ENCODE measurements at regions not wholly inside any gene's neighbourhood (a gene's known extent, or its start where the extent isn't known, plus 50 kb on each side); places are given as distances from the start of the nearest gene placed in this dataset.
"Not testable (repeated sequence)": the region's sequence is repeated elsewhere in the genome, so short reads cannot be mapped to it uniquely, and the experiment has no call there.

DNA sequence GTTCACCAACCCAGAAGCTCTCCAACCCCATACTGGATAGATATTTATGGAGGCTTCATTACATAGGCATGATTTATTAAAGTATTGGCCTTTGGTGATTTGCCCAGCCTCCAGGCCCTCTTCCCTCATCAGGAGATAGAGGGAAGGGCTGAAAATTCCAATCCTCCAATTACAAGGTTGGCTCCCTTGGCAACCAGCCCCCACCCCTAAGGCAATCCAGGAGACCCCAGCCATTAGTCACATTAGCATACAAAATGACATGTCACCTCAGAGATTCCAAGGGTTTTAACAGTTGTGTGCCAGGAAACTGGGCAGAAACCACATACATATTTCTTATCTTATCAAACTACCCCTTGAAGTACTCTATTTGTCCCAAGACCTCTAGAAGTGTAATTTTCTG lies 210.0 kb downstream of the HINT1 start:
- no peaks in the 10 kb centered on the region for H3K27me3 ChIP-seq (ENCODE audit: control insufficient read depth, insufficient read depth, low read length)
- H3K27ac ChIP-seq (ENCODE audit: low read length), result no peak overlapping the region
- H3K4me1 ChIP-seq (ENCODE audit: control insufficient read depth, insufficient read depth, low read length), result 0 out of 2 replicates have a peak, but pooled peaks cover 2% of the 10 kb centered on the region
- no peaks in the 10 kb centered on the region for H3K36me3 ChIP-seq (ENCODE audit: control insufficient read depth, insufficient read depth, low read length)
- DNase-seq (ENCODE audit: low read depth, low spot score), result no peak
- no peak overlapping the region for H3K4me3 ChIP-seq (ENCODE audit: low read length)
- H3K9me3 ChIP-seq (ENCODE audit: control insufficient read depth, insufficient read depth, low read length), result no peaks in the 10 kb centered on the region

DNA sequence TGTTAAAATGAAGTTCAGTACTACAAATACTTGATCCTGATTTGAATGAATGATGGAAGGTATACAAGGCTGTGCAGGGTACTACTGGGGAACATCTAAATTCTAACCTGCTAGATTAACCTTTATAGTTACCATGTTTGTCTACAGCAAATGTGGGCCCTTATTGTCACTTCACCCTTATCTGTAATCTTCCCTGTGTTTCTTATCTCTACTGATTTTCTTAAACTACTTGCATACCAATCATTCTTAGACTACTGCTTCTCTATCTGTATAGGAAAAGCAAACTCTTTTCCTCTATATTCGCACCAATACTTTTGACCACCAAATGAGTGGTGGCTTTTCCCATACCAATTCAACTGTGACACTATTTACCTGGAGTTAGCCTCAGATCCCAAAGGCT lies 210.7 kb downstream of the HINT1 start:
- 0 out of 2 replicates have a peak, but pooled peaks cover 2% of the 10 kb centered on the region for H3K4me1 ChIP-seq (ENCODE audit: control insufficient read depth, insufficient read depth, low read length)
- H3K36me3 ChIP-seq (ENCODE audit: control insufficient read depth, insufficient read depth, low read length), result no peaks in the 10 kb centered on the region
- no CpG with 5 or more reads among the region's 1 CpG for WGBS (ENCODE audit: insufficient coverage, insufficient read length)
- no peak overlapping the region for H3K27ac ChIP-seq (ENCODE audit: low read length)
- H3K4me3 ChIP-seq (ENCODE audit: low read length), result no peak overlapping the region
- H3K27me3 ChIP-seq (ENCODE audit: control insufficient read depth, insufficient read depth, low read length), result no peaks in the 10 kb centered on the region
- DNase-seq (ENCODE audit: low read depth, low spot score), result no peak
- no peaks in the 10 kb centered on the region for H3K9me3 ChIP-seq (ENCODE audit: control insufficient read depth, insufficient read depth, low read length)

DNA sequence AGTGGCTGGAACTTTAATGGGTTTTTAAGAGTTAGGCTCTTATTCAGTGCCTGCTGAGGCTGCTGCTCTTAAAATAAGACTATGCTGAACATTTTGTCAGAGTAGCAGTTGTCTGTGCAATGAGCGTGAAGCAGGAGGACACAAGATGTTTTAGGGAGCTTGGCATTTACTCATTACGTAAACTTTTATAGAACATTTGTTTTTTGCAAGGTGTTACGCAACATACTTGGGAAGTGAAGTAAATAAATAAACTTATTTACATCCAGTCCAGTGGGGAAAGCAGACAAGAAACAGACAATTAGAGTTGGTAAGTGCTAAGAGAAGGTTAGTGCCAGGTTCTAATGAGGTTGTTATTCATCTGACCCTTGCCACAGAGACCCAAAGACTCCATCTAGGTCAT lies 226.0 kb downstream of the HINT1 start:
- no peak overlapping the region for H3K4me3 ChIP-seq (ENCODE audit: low read length)
- H3K4me1 ChIP-seq (ENCODE audit: control insufficient read depth, insufficient read depth, low read length), result 0 out of 2 replicates have a peak, but pooled peaks cover 1% of the 10 kb centered on the region
- H3K9me3 ChIP-seq (ENCODE audit: control insufficient read depth, insufficient read depth, low read length), result no peaks in the 10 kb centered on the region
- DNase-seq (ENCODE audit: low read depth, low spot score), result no peak
- no CpG with 5 or more reads among the region's 3 CpGs for WGBS (ENCODE audit: insufficient coverage, insufficient read length)
- no peaks in the 10 kb centered on the region for H3K27me3 ChIP-seq (ENCODE audit: control insufficient read depth, insufficient read depth, low read length)
- no peaks in the 10 kb centered on the region for H3K36me3 ChIP-seq (ENCODE audit: control insufficient read depth, insufficient read depth, low read length)
- no peak overlapping the region for H3K27ac ChIP-seq (ENCODE audit: low read length)

DNA sequence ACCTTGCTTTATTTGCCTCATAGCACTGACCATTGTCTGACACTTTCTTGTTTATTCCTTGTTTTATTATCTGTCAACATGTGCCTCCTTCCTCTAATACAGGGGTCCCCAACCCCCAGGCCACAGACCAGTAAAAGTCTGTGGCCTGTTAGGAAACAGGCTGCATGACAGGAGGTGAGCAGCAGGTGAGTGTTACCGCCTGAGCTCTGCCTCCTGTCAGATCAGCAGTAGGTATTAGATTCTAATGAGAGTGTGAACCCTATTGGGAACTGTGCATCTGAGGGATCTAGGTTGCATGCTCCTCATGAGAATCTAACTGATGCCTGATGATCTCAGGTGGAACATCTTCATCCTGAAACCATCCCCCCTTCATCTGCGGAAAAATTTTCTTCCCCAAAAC lies 228.0 kb downstream of the HINT1 start:
- WGBS (ENCODE audit: insufficient coverage, insufficient read length), result no CpG with 5 or more reads among the region's 2 CpGs

DNA sequence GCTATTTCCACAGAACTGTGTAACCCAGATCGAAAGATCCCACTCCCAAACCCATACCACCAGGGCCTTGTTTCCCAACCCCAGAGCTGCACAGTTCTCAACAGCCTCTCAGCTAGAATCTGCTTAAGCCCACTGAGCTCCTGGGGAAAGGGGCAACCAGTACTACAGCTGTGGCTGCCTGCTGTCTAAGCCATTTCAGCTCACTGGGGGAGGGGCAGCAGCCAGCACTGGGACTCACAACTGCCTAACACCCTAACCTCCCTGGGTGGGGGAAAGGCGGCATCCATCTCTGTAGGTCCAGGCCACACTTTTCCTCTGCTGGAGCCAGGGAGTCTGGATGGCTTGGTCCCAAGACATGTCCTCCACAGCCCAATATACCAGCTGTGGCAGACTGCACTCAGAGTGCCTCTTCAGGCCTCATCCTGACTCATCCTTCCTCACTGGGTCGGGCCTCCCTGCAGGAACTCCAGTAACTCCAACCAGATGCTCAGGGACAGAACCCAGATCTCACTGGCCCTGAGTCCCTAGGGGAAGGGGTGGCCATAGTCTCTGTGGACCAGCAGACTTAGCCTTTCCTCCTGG lies 241.4 kb downstream of the HINT1 start:
- WGBS (ENCODE audit: insufficient coverage, insufficient read length), result no CpG with 5 or more reads among the region's 3 CpGs

More for the DNA sequence above, 228.0 kb downstream of the HINT1 start:
- no peaks in the 10 kb centered on the region for H3K36me3 ChIP-seq (ENCODE audit: control insufficient read depth, insufficient read depth, low read length)
- 0 out of 2 replicates have a peak, but pooled peaks cover 1% of the 10 kb centered on the region for H3K4me1 ChIP-seq (ENCODE audit: control insufficient read depth, insufficient read depth, low read length)
- H3K27ac ChIP-seq (ENCODE audit: low read length), result no peak overlapping the region
- no peak for DNase-seq (ENCODE audit: low read depth, low spot score)
- H3K4me3 ChIP-seq (ENCODE audit: low read length), result no peak overlapping the region
- no peaks in the 10 kb centered on the region for H3K27me3 ChIP-seq (ENCODE audit: control insufficient read depth, insufficient read depth, low read length)
- no peaks in the 10 kb centered on the region for H3K9me3 ChIP-seq (ENCODE audit: control insufficient read depth, insufficient read depth, low read length)

DNA sequence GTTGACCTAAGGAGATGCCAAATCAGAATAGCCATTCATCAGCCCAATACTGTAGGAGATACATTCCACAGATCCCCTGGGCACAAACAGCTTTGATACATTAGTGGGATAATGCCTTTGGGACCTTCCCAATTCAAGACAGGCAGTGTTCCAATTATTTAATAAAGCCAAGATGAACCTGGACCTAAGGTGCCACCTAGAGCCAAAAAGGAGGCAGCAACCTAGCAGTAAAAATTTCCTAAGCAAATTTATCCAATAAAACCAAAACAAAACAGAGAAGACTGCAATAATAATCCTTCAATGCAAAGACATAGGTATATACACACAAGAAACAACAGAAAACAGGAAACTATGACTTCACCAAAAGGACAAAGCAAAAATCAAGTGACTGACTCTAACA lies 253.0 kb downstream of the HINT1 start:
- Histone ChIP-seq H3K4me3 (ENCODE audit: low read length) (no peak overlapping the region), H3K36me3 (ENCODE audit: control insufficient read depth, insufficient read depth, low read length) (no peaks in the 10 kb centered on the region), H3K9me3 (ENCODE audit: control insufficient read depth, insufficient read depth, low read length) (no peaks in the 10 kb centered on the region), H3K27ac (ENCODE audit: low read length) (no peak overlapping the region), H3K4me1 (ENCODE audit: control insufficient read depth, insufficient read depth, low read length) (no peaks in the 10 kb centered on the region), H3K27me3 (ENCODE audit: control insufficient read depth, insufficient read depth, low read length) (no peaks in the 10 kb centered on the region)
- no peak for DNase-seq (ENCODE audit: low read depth, low spot score)

More for the DNA sequence above, 241.4 kb downstream of the HINT1 start:
- Histone ChIP-seq H3K4me1 (ENCODE audit: control insufficient read depth, insufficient read depth, low read length) (no peaks in the 10 kb centered on the region), H3K4me3 (ENCODE audit: low read length) (no peak overlapping the region), H3K27ac (ENCODE audit: low read length) (no peak overlapping the region), H3K9me3 (ENCODE audit: control insufficient read depth, insufficient read depth, low read length) (no peaks in the 10 kb centered on the region), H3K27me3 (ENCODE audit: control insufficient read depth, insufficient read depth, low read length) (no peaks in the 10 kb centered on the region), H3K36me3 (ENCODE audit: control insufficient read depth, insufficient read depth, low read length) (no peaks in the 10 kb centered on the region)
- no peak for DNase-seq (ENCODE audit: low read depth, low spot score)

DNA sequence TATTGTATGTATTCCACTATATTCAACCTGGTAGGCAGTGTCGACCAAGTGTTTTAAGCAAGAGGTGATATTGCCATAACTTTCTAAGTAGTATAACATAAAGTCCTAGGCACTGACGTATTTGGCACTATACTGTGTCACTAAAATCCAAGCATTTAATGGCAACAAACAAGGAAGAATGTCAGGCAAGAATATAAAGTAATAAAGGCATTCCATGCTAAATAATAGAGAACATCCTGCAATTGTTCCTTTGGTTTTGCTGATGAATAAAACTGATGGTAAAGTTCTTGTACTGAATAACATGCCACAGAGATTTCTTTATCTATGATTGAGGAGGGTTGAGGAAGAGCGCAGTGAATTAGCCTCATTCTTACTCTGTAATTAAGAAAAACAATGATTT lies 256.9 kb downstream of the HINT1 start:
- Histone ChIP-seq H3K4me3 (ENCODE audit: low read length) (no peak overlapping the region), H3K27ac (ENCODE audit: low read length) (no peak overlapping the region), H3K27me3 (ENCODE audit: control insufficient read depth, insufficient read depth, low read length) (no peaks in the 10 kb centered on the region), H3K36me3 (ENCODE audit: control insufficient read depth, insufficient read depth, low read length) (no peaks in the 10 kb centered on the region), H3K4me1 (ENCODE audit: control insufficient read depth, insufficient read depth, low read length) (no peaks in the 10 kb centered on the region), H3K9me3 (ENCODE audit: control insufficient read depth, insufficient read depth, low read length) (no peaks in the 10 kb centered on the region)
- DNase-seq (ENCODE audit: low read depth, low spot score), result no peak
- no CpG with 5 or more reads among the region's 3 CpGs for WGBS (ENCODE audit: insufficient coverage, insufficient read length)

DNA sequence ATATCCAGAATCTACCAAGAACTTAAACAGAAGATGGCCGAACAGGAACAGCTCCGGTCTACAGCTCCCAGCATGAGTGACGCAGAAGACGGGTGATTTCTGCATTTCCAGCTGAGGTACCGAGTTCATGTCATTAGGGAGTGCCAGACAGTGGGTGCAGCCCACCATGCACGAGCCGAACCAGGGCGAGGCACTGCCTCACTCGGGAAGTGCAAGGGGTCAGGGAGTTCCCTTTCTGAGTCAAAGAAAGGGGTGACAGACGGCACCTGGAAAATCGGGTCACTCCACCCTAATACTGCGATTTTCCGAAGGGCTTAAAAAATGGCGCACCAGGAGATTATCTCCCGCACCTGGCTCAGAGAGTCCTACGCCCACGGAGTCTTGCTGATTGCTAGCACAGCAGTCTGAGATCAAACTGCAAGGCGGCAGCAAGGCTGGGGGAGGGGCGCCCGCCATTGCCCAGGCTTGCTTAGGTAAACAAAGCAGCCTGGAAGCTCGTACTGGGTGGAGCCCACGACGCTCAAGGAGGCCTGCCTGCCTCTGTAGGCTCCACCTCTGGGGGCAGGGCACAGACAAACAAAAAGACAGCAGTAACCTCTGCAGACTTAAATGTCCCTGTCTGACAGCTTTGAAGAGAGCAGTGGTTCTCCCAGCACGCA lies 267.4 kb downstream of the HINT1 start:
- not testable (repeated sequence) for H3K9me3 ChIP-seq (ENCODE audit: control insufficient read depth, insufficient read depth, low read length); H3K27ac ChIP-seq (ENCODE audit: low read length); DNase-seq (ENCODE audit: low read depth, low spot score); H3K27me3 ChIP-seq (ENCODE audit: control insufficient read depth, insufficient read depth, low read length); H3K4me1 ChIP-seq (ENCODE audit: control insufficient read depth, insufficient read depth, low read length); H3K4me3 ChIP-seq (ENCODE audit: low read length); H3K36me3 ChIP-seq (ENCODE audit: control insufficient read depth, insufficient read depth, low read length)
- no CpG with 5 or more reads among the region's 24 CpGs for WGBS (ENCODE audit: insufficient coverage, insufficient read length)

DNA sequence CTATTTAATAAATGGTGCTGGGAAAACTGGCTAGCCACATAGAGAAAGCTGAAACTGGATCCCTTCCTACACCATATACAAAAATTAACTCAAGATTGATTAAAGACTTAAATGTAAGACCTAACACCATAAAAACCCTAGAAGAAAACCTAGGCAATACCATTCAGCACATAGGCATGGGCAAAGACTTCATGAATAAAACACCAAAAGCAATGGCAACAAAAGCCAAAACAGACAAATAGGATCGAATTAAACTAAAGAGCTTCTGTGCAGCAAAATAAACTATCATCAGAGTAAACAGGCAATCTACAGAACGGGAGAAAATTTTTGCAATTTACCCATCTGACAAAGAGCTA lies 267.9 kb downstream of the HINT1 start:
- not testable (repeated sequence) for H3K36me3 ChIP-seq (ENCODE audit: control insufficient read depth, insufficient read depth, low read length); H3K4me3 ChIP-seq (ENCODE audit: low read length); H3K4me1 ChIP-seq (ENCODE audit: control insufficient read depth, insufficient read depth, low read length); H3K9me3 ChIP-seq (ENCODE audit: control insufficient read depth, insufficient read depth, low read length); H3K27ac ChIP-seq (ENCODE audit: low read length); H3K27me3 ChIP-seq (ENCODE audit: control insufficient read depth, insufficient read depth, low read length); DNase-seq (ENCODE audit: low read depth, low spot score)
- no CpG with 5 or more reads among the region's 2 CpGs for WGBS (ENCODE audit: insufficient coverage, insufficient read length)

DNA sequence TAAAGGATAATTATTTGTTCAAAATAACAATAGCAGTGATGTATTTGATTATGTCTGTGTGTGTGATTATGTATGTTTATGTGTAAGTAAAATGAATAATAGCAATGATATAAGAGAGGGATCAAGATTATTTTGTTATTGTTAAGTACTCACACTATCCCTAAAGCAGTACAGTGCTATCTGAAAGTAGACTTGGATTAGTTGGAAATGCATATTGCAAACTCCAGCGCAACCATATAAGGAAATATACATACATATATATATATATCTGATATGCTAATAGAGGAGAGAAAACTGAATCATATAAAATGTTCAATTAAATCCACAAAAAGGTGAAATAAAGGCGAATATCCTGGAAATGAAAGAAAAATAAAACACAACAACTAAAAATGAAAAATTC lies 268.4 kb downstream of the HINT1 start:
- no peaks in the 10 kb centered on the region for H3K9me3 ChIP-seq (ENCODE audit: control insufficient read depth, insufficient read depth, low read length)
- H3K4me3 ChIP-seq (ENCODE audit: low read length), result no peak overlapping the region
- H3K36me3 ChIP-seq (ENCODE audit: control insufficient read depth, insufficient read depth, low read length), result no peaks in the 10 kb centered on the region
- no CpG with 5 or more reads among the region's 2 CpGs for WGBS (ENCODE audit: insufficient coverage, insufficient read length)
- H3K27me3 ChIP-seq (ENCODE audit: control insufficient read depth, insufficient read depth, low read length), result no peaks in the 10 kb centered on the region
- no peaks in the 10 kb centered on the region for H3K4me1 ChIP-seq (ENCODE audit: control insufficient read depth, insufficient read depth, low read length)
- no peak for DNase-seq (ENCODE audit: low read depth, low spot score)
- H3K27ac ChIP-seq (ENCODE audit: low read length), result no peak overlapping the region

DNA sequence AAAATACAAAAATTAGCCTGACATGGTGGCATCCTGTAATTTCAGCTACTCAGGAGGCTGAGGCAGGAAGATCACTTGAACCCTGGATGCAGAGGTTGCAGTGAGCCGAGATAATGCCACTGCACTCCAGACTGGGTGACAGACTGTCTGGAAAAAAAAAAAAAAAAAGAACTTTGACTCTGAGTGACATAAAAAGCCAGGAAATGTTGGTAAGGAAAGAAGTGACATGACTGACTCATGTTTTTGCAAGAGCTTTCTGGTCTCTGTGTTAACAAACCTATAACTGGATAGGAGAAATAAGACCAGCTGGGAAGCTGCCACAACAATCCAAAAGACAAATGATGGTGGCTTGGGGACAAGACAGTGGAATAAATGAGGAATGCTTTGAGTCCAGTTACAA lies 272.1 kb downstream of the HINT1 start:
- Histone ChIP-seq H3K4me1 (ENCODE audit: control insufficient read depth, insufficient read depth, low read length) (no peaks in the 10 kb centered on the region), H3K27ac (ENCODE audit: low read length) (no peak overlapping the region), H3K36me3 (ENCODE audit: control insufficient read depth, insufficient read depth, low read length) (no peaks in the 10 kb centered on the region), H3K9me3 (ENCODE audit: control insufficient read depth, insufficient read depth, low read length) (no peaks in the 10 kb centered on the region), H3K4me3 (ENCODE audit: low read length) (no peak overlapping the region), H3K27me3 (ENCODE audit: control insufficient read depth, insufficient read depth, low read length) (no peaks in the 10 kb centered on the region)
- no CpG with 5 or more reads among the region's 1 CpG for WGBS (ENCODE audit: insufficient coverage, insufficient read length)
- no peak for DNase-seq (ENCODE audit: low read depth, low spot score)
